ENCODE measurements at regions not wholly inside any gene's neighbourhood (a gene's known extent, or its start where the extent isn't known, plus 50 kb on each side); places are given as distances from the start of the nearest gene placed in this dataset.
"Not testable (repeated sequence)": the region's sequence is repeated elsewhere in the genome, so short reads cannot be mapped to it uniquely, and the experiment has no call there.

- not testable (repeated sequence) for TF ChIP-seq CTCF (IDR thresholded peaks at IDR 0.05; ENCODE audit: low read depth, low read length, poor library complexity, severe bottlenecking); EZH2phosphoT487 (IDR thresholded peaks at IDR 0.05; ENCODE audit: borderline replicate concordance, low read length)
Observed at GRCh38 chr6:126673749-126674148, 333.8 kb downstream of the CENPW start.
